H9 (cell line): ENCODE measurements at regions not wholly inside any gene's neighbourhood (a gene's known extent, or its start where the extent isn't known, plus 50 kb on each side); places are given as distances from the start of the nearest gene placed in this dataset.

ENCODE experiments used
- DNase-seq: peaks from one replicate; pipeline ENCODE4 v3.0.0-alpha.2; 2017
- H2AFZ ChIP-seq: one replicate; pipeline ENCODE4 v1.6.1; 2013; ENCODE audit warnings: mild to moderate bottlenecking, low read length, control low read depth, moderate library complexity
- H2AK5ac ChIP-seq: 2 replicates; pipeline ENCODE4 v1.6.1; 2013; ENCODE audit warnings: low read length, control low read depth, mixed read lengths; ENCODE audit not compliant: insufficient read length
- H2BK120ac ChIP-seq: one replicate; pipeline ENCODE4 v1.6.1; 2013; ENCODE audit warnings: low read depth, mild to moderate bottlenecking, low read length, control low read depth, inconsistent platforms; ENCODE audit not compliant: poor library complexity, severe bottlenecking
- H2BK12ac ChIP-seq: 2 replicates; pipeline ENCODE4 v1.6.1; 2013; ENCODE audit warnings: low read length, control low read depth, mixed read lengths, low read depth; ENCODE audit not compliant: insufficient read length
- H2BK15ac ChIP-seq: 2 replicates; pipeline ENCODE4 v1.6.1; 2013; ENCODE audit warnings: low read depth, low read length, control low read depth
- H2BK20ac ChIP-seq: one replicate; pipeline ENCODE4 v1.6.1; 2013; ENCODE audit warnings: low read depth, mild to moderate bottlenecking, low read length, control low read depth, inconsistent platforms; ENCODE audit not compliant: poor library complexity, severe bottlenecking
- H2BK5ac ChIP-seq: 2 replicates; pipeline ENCODE4 v1.6.1; 2013; ENCODE audit warnings: low read length, control low read depth, mixed read lengths; ENCODE audit not compliant: insufficient read length
- H3K14ac ChIP-seq: 2 replicates; pipeline ENCODE4 v1.6.1; 2013; ENCODE audit warnings: low read length, control low read depth; ENCODE audit not compliant: insufficient read depth
- H3K18ac ChIP-seq: 2 replicates; pipeline ENCODE4 v1.6.1; 2013; ENCODE audit warnings: low read depth, mild to moderate bottlenecking, mixed read lengths, low read length, control low read depth; ENCODE audit not compliant: insufficient read length
- H3K23ac ChIP-seq: 2 replicates; pipeline ENCODE4 v1.6.1; 2013; ENCODE audit warnings: low read length, control low read depth, mixed read lengths, low read depth; ENCODE audit not compliant: insufficient read length
- H3K23me2 ChIP-seq: 2 replicates; pipeline ENCODE4 v1.6.1; 2013; ENCODE audit warnings: low read depth, mild to moderate bottlenecking, mixed read lengths, low read length, control low read depth; ENCODE audit not compliant: insufficient read length, poor library complexity, severe bottlenecking
- H3K27ac ChIP-seq: 2 replicates; pipeline ENCODE4 v1.5.1; 2013; ENCODE audit warnings: low read length, control low read depth, mixed read lengths, low read depth; ENCODE audit not compliant: insufficient read length
- H3K27me3 ChIP-seq: 2 replicates; pipeline ENCODE4 v1.6.1; 2013; ENCODE audit warnings: low read length, control low read depth, inconsistent platforms; ENCODE audit not compliant: insufficient read depth
- H3K4ac ChIP-seq: 2 replicates; pipeline ENCODE4 v1.6.1; 2013; ENCODE audit warnings: low read depth, mild to moderate bottlenecking, control low read depth, inconsistent platforms, low read length, moderate library complexity
- H3K4me1 ChIP-seq: 2 replicates; pipeline ENCODE4 v1.6.1; 2013; ENCODE audit warnings: low read length, control low read depth, inconsistent platforms; ENCODE audit not compliant: insufficient read depth
- H3K4me2 ChIP-seq: 2 replicates; pipeline ENCODE4 v1.6.1; 2013; ENCODE audit warnings: low read length, control low read depth, mixed read lengths; ENCODE audit not compliant: insufficient read length, insufficient read depth
- H3K56ac ChIP-seq: 2 replicates; pipeline ENCODE4 v1.6.1; 2013; ENCODE audit warnings: low read depth, mild to moderate bottlenecking, mixed read lengths, low read length, control low read depth; ENCODE audit not compliant: insufficient read length
- H3K79me1 ChIP-seq: 2 replicates; pipeline ENCODE4 v1.6.1; 2013; ENCODE audit warnings: low read depth, mild to moderate bottlenecking, moderate library complexity, low read length, control low read depth, inconsistent platforms; ENCODE audit not compliant: insufficient read depth, poor library complexity, severe bottlenecking
- H3K79me2 ChIP-seq: 2 replicates; pipeline ENCODE4 v1.6.1; 2013; ENCODE audit warnings: low read length, control low read depth, inconsistent platforms; ENCODE audit not compliant: insufficient read depth
- H3K9ac ChIP-seq: 2 replicates; pipeline ENCODE4 v1.6.1; 2013; ENCODE audit warnings: low read length, control low read depth, mixed read lengths; ENCODE audit not compliant: insufficient read length; ENCODE audit errors: extremely low read depth
- H3K9me3 ChIP-seq: one replicate; pipeline ENCODE4 v1.6.1; 2013; ENCODE audit warnings: low read depth, low read length, inconsistent platforms; ENCODE audit not compliant: control insufficient read depth
- H3T11ph ChIP-seq: one replicate; pipeline ENCODE4 v1.6.1; 2013; ENCODE audit warnings: mild to moderate bottlenecking, low read length, control low read depth, inconsistent platforms
- H4K20me1 ChIP-seq: one replicate; pipeline ENCODE4 v1.6.1; 2013; ENCODE audit not compliant: control insufficient read depth, insufficient read length, insufficient read depth
- H4K5ac ChIP-seq: 2 replicates; pipeline ENCODE4 v1.6.1; 2013; ENCODE audit warnings: low read depth, mild to moderate bottlenecking, mixed read lengths, low read length, control low read depth; ENCODE audit not compliant: insufficient read length
- H4K8ac ChIP-seq: replicated peaks from 2 replicates; pipeline ENCODE4 v1.6.1; 2013; ENCODE audit warnings: low read length, control low read depth, mixed read lengths, low read depth; ENCODE audit not compliant: insufficient read length
- H4K91ac ChIP-seq: 2 replicates; pipeline ENCODE4 v1.6.1; 2013; ENCODE audit warnings: low read depth, mild to moderate bottlenecking, moderate library complexity, mixed read lengths, low read length, control low read depth; ENCODE audit not compliant: insufficient read length
- H3K27ac Mint-ChIP-seq, 3 experiments: 2 replicates in 2 of 3; 3 replicates in 1 of 3; pipeline ENCODE4 v1.8.0; 2020 to 2021; ENCODE audit warnings: mixed read lengths in 3 of 3, mild to moderate bottlenecking in 1 of 3, moderate library complexity in 1 of 3
- H3K27me3 Mint-ChIP-seq: 2 replicates; pipeline ENCODE4 v1.8.0; 2021; ENCODE audit warnings: low read depth, mild to moderate bottlenecking, moderate library complexity, mixed read lengths
- H3K36me3 Mint-ChIP-seq, 3 experiments: 2 replicates in 2 of 3; 3 replicates in 1 of 3; pipeline ENCODE4 v1.8.0; 2020 to 2021; ENCODE audit warnings: low read depth in 3 of 3, mixed read lengths in 3 of 3; ENCODE audit not compliant: insufficient read depth in 1 of 3
- H3K4me1 Mint-ChIP-seq, 2 experiments: 2 replicates each; pipeline ENCODE4 v1.8.0; 2020; ENCODE audit warnings: mixed read lengths in 2 of 2
- H3K4me3 Mint-ChIP-seq, 2 experiments: 2 replicates in 1 of 2; 3 replicates in 1 of 2; pipeline ENCODE4 v1.8.0; 2020 to 2021; ENCODE audit warnings: mild to moderate bottlenecking in 2 of 2, mixed read lengths in 2 of 2, moderate library complexity in 1 of 2
- H3K9me3 Mint-ChIP-seq, 2 experiments: 2 replicates in 1 of 2; 3 replicates in 1 of 2; pipeline ENCODE4 v1.8.0; 2020; ENCODE audit warnings: mild to moderate bottlenecking in 2 of 2, mixed read lengths in 2 of 2, moderate library complexity in 1 of 2
- TF ChIP-seq, protein P1 (sequence below): fragments of 200-600 bp; sonication (generic); conservative IDR thresholded peaks from 3 replicates; pipeline ENCODE4 v1.8.0; 2021; ENCODE audit warnings: antibody characterized with exemption, mild to moderate bottlenecking

GRCh38 chr6:97805596-97805995, 522.6 kb upstream of the MMS22L start:
- no peak for DNase-seq
- Histone ChIP-seq H2BK12ac (no peak overlapping the region), H3T11ph (no peak overlapping the region), H4K5ac (no peak overlapping the region), H2AK5ac (no peak overlapping the region), H3K23ac (no peak overlapping the region), H3K27me3 (no peaks in the 10 kb centered on the region), H3K14ac (no peak overlapping the region), H3K79me2 (no peaks in the 10 kb centered on the region), H2BK120ac (no peak overlapping the region), H3K79me1 (no peaks in the 10 kb centered on the region), H3K18ac (no peak overlapping the region), H3K4me2 (no peak overlapping the region), H3K4ac (no peak overlapping the region), H4K20me1 (no peaks in the 10 kb centered on the region), H3K9ac (no peak overlapping the region), H2BK5ac (no peak overlapping the region), H2BK15ac (no peak overlapping the region), H3K4me1 (peaks cover 4% of the 10 kb centered on the region; the same call in 1 of the 2 replicates), H3K56ac (no peak overlapping the region), H3K27ac (no peak overlapping the region), H2AFZ (no peak overlapping the region), H2BK20ac (no peak overlapping the region), H4K8ac (no peak overlapping the region), H3K9me3 (no peaks in the 10 kb centered on the region), H4K91ac (no peak overlapping the region), H3K23me2 (no peaks in the 10 kb centered on the region)
- H3K27me3 Mint-ChIP-seq, result no peaks in the 10 kb centered on the region
- H3K9me3 Mint-ChIP-seq, result no peaks in the 10 kb centered on the region
- no peak overlapping the region for H3K4me3 Mint-ChIP-seq
- peaks cover 5 to 22% of the 10 kb centered on the region in 2 experiments; a peak in 2 of 4 replicates for H3K4me1 Mint-ChIP-seq
- no peak overlapping the region for H3K27ac Mint-ChIP-seq
- TF ChIP-seq, protein P1, sequence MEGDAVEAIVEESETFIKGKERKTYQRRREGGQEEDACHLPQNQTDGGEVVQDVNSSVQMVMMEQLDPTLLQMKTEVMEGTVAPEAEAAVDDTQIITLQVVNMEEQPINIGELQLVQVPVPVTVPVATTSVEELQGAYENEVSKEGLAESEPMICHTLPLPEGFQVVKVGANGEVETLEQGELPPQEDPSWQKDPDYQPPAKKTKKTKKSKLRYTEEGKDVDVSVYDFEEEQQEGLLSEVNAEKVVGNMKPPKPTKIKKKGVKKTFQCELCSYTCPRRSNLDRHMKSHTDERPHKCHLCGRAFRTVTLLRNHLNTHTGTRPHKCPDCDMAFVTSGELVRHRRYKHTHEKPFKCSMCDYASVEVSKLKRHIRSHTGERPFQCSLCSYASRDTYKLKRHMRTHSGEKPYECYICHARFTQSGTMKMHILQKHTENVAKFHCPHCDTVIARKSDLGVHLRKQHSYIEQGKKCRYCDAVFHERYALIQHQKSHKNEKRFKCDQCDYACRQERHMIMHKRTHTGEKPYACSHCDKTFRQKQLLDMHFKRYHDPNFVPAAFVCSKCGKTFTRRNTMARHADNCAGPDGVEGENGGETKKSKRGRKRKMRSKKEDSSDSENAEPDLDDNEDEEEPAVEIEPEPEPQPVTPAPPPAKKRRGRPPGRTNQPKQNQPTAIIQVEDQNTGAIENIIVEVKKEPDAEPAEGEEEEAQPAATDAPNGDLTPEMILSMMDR, result no peak
- H3K36me3 Mint-ChIP-seq, result peaks cover 0 to 32% (median 0%) of the 10 kb centered on the region in 3 experiments; a peak in 2 of 7 replicates
